ENCODE measurements at regions not wholly inside any gene's neighbourhood (a gene's known extent, or its start where the extent isn't known, plus 50 kb on each side); places are given as distances from the start of the nearest gene placed in this dataset.

GRCh38 chrX:5726224-5726623, 502.4 kb downstream of the NLGN4X start:
- H3K56ac ChIP-seq (ENCODE audit: extremely low read depth, insufficient read depth, low read length) = no peak overlapping the region
- H3K79me1 ChIP-seq (ENCODE audit: low read depth in 1 of 2, low read length in 2 of 2) = no peaks in the 10 kb centered on the region
- no peaks in the 10 kb centered on the region for H4K20me1 ChIP-seq (ENCODE audit: insufficient read depth, low read length)
- ChIA-PET POLR2A (ENCODE audit: unreplicated experiment) (no interaction called here), CTCF (no interaction called here)
- H3K4me1 ChIP-seq (ENCODE audit: control insufficient read depth, insufficient read depth, low read length) = no peaks in the 10 kb centered on the region
- WGBS, 2 experiments (ENCODE audit: extremely low coverage in 2 of 2, insufficient read length in 1 of 2) = no CpG with 5 or more reads among the region's 5 CpGs
- no peak overlapping the region for H3K23ac ChIP-seq (ENCODE audit: low read depth, low read length)
- no peak overlapping the region for H3K9ac ChIP-seq (ENCODE audit: low read depth, low read length)
- no peak overlapping the region for H3K18ac ChIP-seq (ENCODE audit: low read depth, low read length)
- ATAC-seq (ENCODE audit: low read depth) = no peak
- H3K27me3 ChIP-seq (ENCODE audit: control insufficient read depth, insufficient read depth, low read length) = no peaks in the 10 kb centered on the region
- no peak overlapping the region for H3K4me2 ChIP-seq (ENCODE audit: low read depth, low read length)
- H3K4me3 ChIP-seq (ENCODE audit: insufficient read depth, low read depth, low read length) = no peak overlapping the region
- no peak overlapping the region for H4K91ac ChIP-seq (ENCODE audit: insufficient read depth, low read depth, low read length)
- H2BK20ac ChIP-seq (ENCODE audit: low read depth, low read length) = no peak overlapping the region
- H3K27ac ChIP-seq (ENCODE audit: insufficient read depth, low read length) = no peak overlapping the region
- TF ChIP-seq FOS (IDR thresholded peaks at IDR 0.05; ENCODE audit: low read depth, low read length) (no peak), CEBPB (IDR thresholded peaks at IDR 0.05; ENCODE audit: low read depth, low read length) (no peak), SMC3 (IDR thresholded peaks at IDR 0.05; ENCODE audit: low read depth, low read length) (no peak), RFX5 (IDR thresholded peaks at IDR 0.05; ENCODE audit: low read depth, low read length) (no peak), MAZ (IDR thresholded peaks at IDR 0.05; ENCODE audit: borderline replicate concordance, low read depth, low read length) (no peak)
- in situ Hi-C loops (cut with MboI; ENCODE audit: low sequenced_read_pairs) (no loop called here), dilution Hi-C loops (cut with HindIII; ENCODE audit: low sequenced_read_pairs, unreplicated experiment) (no loop called here), intact Hi-C loops (cut with micrococcal nuclease) (no loop called here)
- BruUV-seq (replicated peaks) = no TSS peak
- H3K14ac ChIP-seq (replicated peaks; ENCODE audit: low read depth, low read length) = no peak overlapping the region
- H4K5ac ChIP-seq (ENCODE audit: low read depth, low read length) = no peak overlapping the region
- H2BK5ac ChIP-seq (ENCODE audit: low read depth, low read length, poor library complexity, severe bottlenecking) = no peak overlapping the region
- H2AK9ac ChIP-seq (replicated peaks; ENCODE audit: low read depth, low read length, poor library complexity) = no peak overlapping the region
- no peaks in the 10 kb centered on the region for H3K36me3 ChIP-seq (ENCODE audit: control insufficient read depth, insufficient read depth, low read length)
- H2AFZ ChIP-seq (replicated peaks; ENCODE audit: low read length, poor library complexity) = no peak overlapping the region
- DNase-seq = no peak
- no peaks in the 10 kb centered on the region for H3K9me1 ChIP-seq (ENCODE audit: insufficient read depth, low read length)
- no peak overlapping the region for H2BK120ac ChIP-seq (ENCODE audit: low read depth, low read length)
- H3K9me3 ChIP-seq (ENCODE audit: control insufficient read depth, insufficient read depth, low read length) = peaks cover 6% of the 10 kb centered on the region; the same call in 1 of the 2 replicates
- H4K8ac ChIP-seq (ENCODE audit: low read depth in 2 of 2, low read length in 2 of 2) = no peak overlapping the region
- no peak overlapping the region for H2AK5ac ChIP-seq (ENCODE audit: low read depth, low read length)
- H2BK15ac ChIP-seq (ENCODE audit: low read depth, low read length) = no peak overlapping the region
- no peak overlapping the region for H3K4ac ChIP-seq (ENCODE audit: low read depth, low read length)

Measured in IMR-90 (cell line).